GM12892 (cell line): ENCODE measurements at regions not wholly inside any gene's neighbourhood (a gene's known extent, or its start where the extent isn't known, plus 50 kb on each side); places are given as distances from the start of the nearest gene placed in this dataset.

ENCODE experiments used
- POLR2A ChIP-seq: IDR thresholded peaks from 2 replicates; pipeline ENCODE4 v1.6.1; 2011; ENCODE audit warnings: low read depth, low read length, control low read depth
- POLR2AphosphoS5 ChIP-seq: IDR thresholded peaks from 2 replicates; pipeline ENCODE4 v1.6.1; 2011; ENCODE audit warnings: low read depth, low read length, control low read depth
- TAF1 ChIP-seq: IDR thresholded peaks from 2 replicates; pipeline ENCODE4 v1.6.1; 2011; ENCODE audit warnings: low read depth, mild to moderate bottlenecking, control low read depth, low read length, borderline replicate concordance

DNA sequence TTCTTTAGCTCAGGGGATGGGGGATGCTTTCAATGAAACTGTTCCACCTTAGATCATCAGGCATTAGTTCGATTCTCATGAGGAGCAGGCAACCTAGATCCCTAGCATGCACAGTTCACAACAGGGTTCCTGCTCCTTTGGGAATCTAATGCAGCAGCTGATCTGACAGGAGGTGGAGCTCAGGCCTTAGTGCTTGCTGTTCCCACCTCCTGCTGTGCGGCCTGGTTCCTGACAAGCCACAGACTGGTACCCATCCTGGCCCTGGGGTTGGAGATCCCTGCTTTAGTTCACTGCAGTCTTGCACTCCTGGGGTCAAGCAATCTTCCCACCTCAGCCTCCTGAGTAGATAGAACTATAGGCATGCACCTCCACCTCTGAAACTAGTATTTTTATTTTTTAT lies 1369.8 kb upstream of the NUDT12 start:
- TF ChIP-seq TAF1 = no peak
- no peak for TF ChIP-seq POLR2A
- no peak for TF ChIP-seq POLR2AphosphoS5
